A673 (cell line): ENCODE measurements at regions not wholly inside any gene's neighbourhood (a gene's known extent, or its start where the extent isn't known, plus 50 kb on each side); places are given as distances from the start of the nearest gene placed in this dataset.

Source experiments
- BruUV-seq: library from RNA; stranded (reverse); fragments of 400-500 nt; replicated peaks from 2 replicates; lab custom pipeline; 2021; lab: Mats Ljungman, UMichigan
- CTCF ChIA-PET: fragments of 300-600 bp; sonication (Branson Sonifier 250); formaldehyde crosslinking; loops from one replicate; lab custom pipeline; 2022; ENCODE audit warnings: antibody characterized with exemption; lab: Charles Lee
- POLR2A ChIA-PET: fragments of 300-600 bp; sonication (Branson Sonifier 250); formaldehyde crosslinking; loops from one replicate; lab custom pipeline; 2022; ENCODE audit warnings: antibody characterized with exemption; ENCODE audit not compliant: low non-redundant PET; lab: Charles Lee
- DNase-seq: peaks from one replicate; pipeline ENCODE4 v3.0.0-alpha.2; 2015; ENCODE audit warnings: low spot score
- H3K27ac ChIP-seq: fragments of 200-600 bp; sonication (generic); 2 replicates; pipeline ENCODE4 v1.5.1; 2016; ENCODE audit warnings: mixed run types, low read depth, mild to moderate bottlenecking, mixed read lengths, antibody characterized with exemption, low read length; ENCODE audit not compliant: poor library complexity, severe bottlenecking
- H3K27me3 ChIP-seq: fragments of 200-600 bp; sonication (generic); replicated peaks from 2 replicates; pipeline ENCODE4 v1.6.1; 2017; ENCODE audit warnings: mixed run types, low read depth, mild to moderate bottlenecking, mixed read lengths, antibody characterized with exemption, low read length; ENCODE audit not compliant: insufficient read depth, poor library complexity
- H3K36me3 ChIP-seq: fragments of 200-600 bp; sonication (generic); 2 replicates; pipeline ENCODE4 v1.6.1; 2016; ENCODE audit warnings: mixed run types, mild to moderate bottlenecking, mixed read lengths, antibody characterized with exemption, low read length; ENCODE audit not compliant: insufficient read depth, poor library complexity, severe bottlenecking
- H3K4me1 ChIP-seq: fragments of 200-600 bp; sonication (generic); 2 replicates; pipeline ENCODE4 v1.6.1; 2017; ENCODE audit warnings: mixed run types, mild to moderate bottlenecking, mixed read lengths, antibody characterized with exemption, low read length; ENCODE audit not compliant: insufficient read depth, poor library complexity, severe bottlenecking
- H3K4me3 ChIP-seq: fragments of 200-600 bp; sonication (generic); 2 replicates; pipeline ENCODE4 v1.5.1; 2016; ENCODE audit warnings: low read depth, mixed run types, mild to moderate bottlenecking, mixed read lengths, low read length; ENCODE audit not compliant: poor library complexity, severe bottlenecking
- H3K9me3 ChIP-seq: fragments of 200-600 bp; sonication (generic); 2 replicates; pipeline ENCODE4 v1.6.1; 2016; ENCODE audit warnings: mixed run types, low read depth, mild to moderate bottlenecking, mixed read lengths, antibody characterized with exemption, low read length; ENCODE audit not compliant: poor library complexity, severe bottlenecking
- EZH2 ChIP-seq: fragments of 200-600 bp; sonication (generic); IDR thresholded peaks from 2 replicates; pipeline ENCODE4 v1.6.1; 2017; ENCODE audit warnings: borderline replicate concordance, low read depth, mild to moderate bottlenecking, mixed read lengths, antibody characterized with exemption, low read length; ENCODE audit not compliant: poor library complexity, severe bottlenecking
- intact Hi-C: fragments of 100-400 bp; cut with micrococcal nuclease; formaldehyde crosslinking; loops from one replicate; pipeline ENCODE4 v1.10.0; 2022; ENCODE audit not compliant: unreplicated experiment
- TF ChIP-seq, protein P1 (sequence below): fragments of 300-800, 200-600 bp; sonication (generic); conservative IDR thresholded peaks from 2 replicates; pipeline ENCODE4 v1.5.1; 2017; ENCODE audit warnings: low read depth, mild to moderate bottlenecking, antibody characterized with exemption, low read length, moderate library complexity, mixed read lengths

DNA sequence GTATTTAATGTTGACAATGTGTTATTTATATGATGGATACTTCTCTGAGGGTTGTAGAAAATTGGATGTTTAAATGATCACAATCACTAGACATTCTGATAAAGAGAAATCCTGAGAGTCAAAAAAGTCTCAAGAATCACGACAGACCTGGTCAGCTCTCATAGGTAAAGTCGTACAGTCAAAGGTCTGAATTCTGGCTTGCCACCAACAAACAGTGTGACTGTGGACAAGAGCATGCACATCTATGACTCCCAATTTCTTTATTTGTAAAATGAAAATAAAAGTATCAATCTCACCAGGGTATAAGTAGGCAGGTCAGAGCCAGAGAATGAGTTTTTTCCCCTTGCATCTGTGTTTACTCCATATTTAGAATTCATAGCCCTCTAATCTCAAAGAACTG, 556.7 kb downstream of the FAM181B start:
- no TSS peak for BruUV-seq
- no peaks in the 10 kb centered on the region for H3K27me3 ChIP-seq
- no peak for TF ChIP-seq EZH2
- TF ChIP-seq, protein P1, sequence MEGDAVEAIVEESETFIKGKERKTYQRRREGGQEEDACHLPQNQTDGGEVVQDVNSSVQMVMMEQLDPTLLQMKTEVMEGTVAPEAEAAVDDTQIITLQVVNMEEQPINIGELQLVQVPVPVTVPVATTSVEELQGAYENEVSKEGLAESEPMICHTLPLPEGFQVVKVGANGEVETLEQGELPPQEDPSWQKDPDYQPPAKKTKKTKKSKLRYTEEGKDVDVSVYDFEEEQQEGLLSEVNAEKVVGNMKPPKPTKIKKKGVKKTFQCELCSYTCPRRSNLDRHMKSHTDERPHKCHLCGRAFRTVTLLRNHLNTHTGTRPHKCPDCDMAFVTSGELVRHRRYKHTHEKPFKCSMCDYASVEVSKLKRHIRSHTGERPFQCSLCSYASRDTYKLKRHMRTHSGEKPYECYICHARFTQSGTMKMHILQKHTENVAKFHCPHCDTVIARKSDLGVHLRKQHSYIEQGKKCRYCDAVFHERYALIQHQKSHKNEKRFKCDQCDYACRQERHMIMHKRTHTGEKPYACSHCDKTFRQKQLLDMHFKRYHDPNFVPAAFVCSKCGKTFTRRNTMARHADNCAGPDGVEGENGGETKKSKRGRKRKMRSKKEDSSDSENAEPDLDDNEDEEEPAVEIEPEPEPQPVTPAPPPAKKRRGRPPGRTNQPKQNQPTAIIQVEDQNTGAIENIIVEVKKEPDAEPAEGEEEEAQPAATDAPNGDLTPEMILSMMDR: no peak
- DNase-seq: no peak
- H3K4me3 ChIP-seq: no peak overlapping the region
- CTCF ChIA-PET: no interaction called here
- POLR2A ChIA-PET: no interaction called here
- intact Hi-C loops: no loop called here
- H3K9me3 ChIP-seq: no peaks in the 10 kb centered on the region
- no peaks in the 10 kb centered on the region for H3K4me1 ChIP-seq
- no peak overlapping the region for H3K27ac ChIP-seq
- no peaks in the 10 kb centered on the region for H3K36me3 ChIP-seq

GRCh38 chr11:82176365-82176764, 557.3 kb downstream of the FAM181B start:
- no peak for DNase-seq
- intact Hi-C loops: no loop called here
- ChIA-PET CTCF (no interaction called here), POLR2A (no interaction called here)
- Histone ChIP-seq H3K27ac (no peak overlapping the region), H3K4me1 (no peaks in the 10 kb centered on the region), H3K27me3 (no peaks in the 10 kb centered on the region), H3K36me3 (no peaks in the 10 kb centered on the region), H3K9me3 (no peaks in the 10 kb centered on the region), H3K4me3 (no peak overlapping the region)
- TF ChIP-seq, protein P1: no peak
- TF ChIP-seq EZH2: no peak
- BruUV-seq: no TSS peak

DNA sequence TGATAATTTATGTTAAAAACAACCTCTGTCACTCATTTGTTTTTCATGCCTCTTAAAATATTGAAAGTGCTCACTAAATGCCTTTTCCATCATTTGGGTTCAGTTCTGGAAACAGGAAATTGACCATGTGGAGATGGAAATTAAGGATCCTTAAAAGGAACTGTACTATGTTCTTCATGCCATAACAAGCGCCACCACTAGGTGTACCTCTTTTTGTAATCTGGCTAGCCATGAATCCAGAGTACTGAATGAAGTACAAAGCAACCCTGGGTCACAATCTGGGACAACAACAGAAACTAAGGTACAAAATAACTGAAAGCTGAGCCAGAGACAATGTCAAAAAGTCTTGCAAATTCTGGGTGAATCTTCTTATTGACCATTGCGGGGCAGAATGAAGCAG, 559.1 kb downstream of the FAM181B start:
- Histone ChIP-seq H3K36me3 (no peaks in the 10 kb centered on the region), H3K9me3 (no peaks in the 10 kb centered on the region), H3K27me3 (no peaks in the 10 kb centered on the region), H3K4me3 (no peak overlapping the region), H3K27ac (no peak overlapping the region), H3K4me1 (no peaks in the 10 kb centered on the region)
- CTCF ChIA-PET: no interaction called here
- intact Hi-C loops: no loop called here
- TF ChIP-seq, protein P1: peak; percentile 62
- TF ChIP-seq EZH2: no peak
- BruUV-seq: no TSS peak
- POLR2A ChIA-PET: no interaction called here
- peak; percentile 59 for DNase-seq
